Trophoblast cell (in vitro differentiated cells and primary cell): ENCODE measurements at regions not wholly inside any gene's neighbourhood (a gene's known extent, or its start where the extent isn't known, plus 50 kb on each side); places are given as distances from the start of the nearest gene placed in this dataset.

Experiments
- DNase-seq, 2 donors: peaks; one replicate each; pipeline ENCODE4 v3.0.0-alpha.2; 2016
- H2AFZ ChIP-seq: 2 replicates; pipeline ENCODE4 v1.6.1; 2013; ENCODE audit warnings: low read length, moderate library complexity, mild to moderate bottlenecking; ENCODE audit not compliant: insufficient read depth, poor library complexity
- H2AK5ac ChIP-seq: 2 replicates; pipeline ENCODE4 v1.6.1; 2013; ENCODE audit warnings: mild to moderate bottlenecking, low read length
- H2BK120ac ChIP-seq: 2 replicates; pipeline ENCODE4 v1.6.1; 2013; ENCODE audit warnings: low read length, mild to moderate bottlenecking, moderate library complexity; ENCODE audit not compliant: insufficient read depth, poor library complexity
- H2BK12ac ChIP-seq: 2 replicates; pipeline ENCODE4 v1.6.1; 2013; ENCODE audit warnings: mild to moderate bottlenecking, low read length, moderate library complexity
- H2BK5ac ChIP-seq: 2 replicates; pipeline ENCODE4 v1.6.1; 2013; ENCODE audit warnings: low read length, low read depth, moderate library complexity, mild to moderate bottlenecking; ENCODE audit not compliant: poor library complexity
- H3K14ac ChIP-seq: 2 replicates; pipeline ENCODE4 v1.6.1; 2013; ENCODE audit warnings: mild to moderate bottlenecking, low read length
- H3K18ac ChIP-seq: 2 replicates; pipeline ENCODE4 v1.6.1; 2013; ENCODE audit warnings: mild to moderate bottlenecking, low read length
- H3K23ac ChIP-seq: 2 replicates; pipeline ENCODE4 v1.6.1; 2013; ENCODE audit warnings: low read length
- H3K27ac ChIP-seq: 2 replicates; pipeline ENCODE4 v1.5.1; 2013; ENCODE audit warnings: low read depth, mild to moderate bottlenecking, inconsistent platforms, low read length, moderate library complexity
- H3K27me3 ChIP-seq: 2 replicates; pipeline ENCODE4 v1.6.1; 2013; ENCODE audit warnings: inconsistent platforms, mild to moderate bottlenecking, low read length, moderate library complexity; ENCODE audit not compliant: insufficient read depth
- H3K36me3 ChIP-seq, 2 experiments: 1 replicate in 1 of 2; 2 replicates in 1 of 2; pipeline ENCODE4 v1.6.1; 2013; ENCODE audit warnings: low read length in 2 of 2, mild to moderate bottlenecking in 2 of 2, moderate library complexity in 1 of 2; ENCODE audit not compliant: insufficient read depth in 2 of 2, control insufficient read depth in 1 of 2
- H3K4ac ChIP-seq: 2 replicates; pipeline ENCODE4 v1.6.1; 2013; ENCODE audit warnings: low read depth, mild to moderate bottlenecking, low read length, moderate library complexity
- H3K4me1 ChIP-seq, 2 experiments: 1 replicate in 1 of 2; 2 replicates in 1 of 2; pipeline ENCODE4 v1.6.1; 2013; ENCODE audit warnings: low read length in 2 of 2, mild to moderate bottlenecking in 2 of 2, moderate library complexity in 1 of 2; ENCODE audit not compliant: insufficient read depth in 2 of 2, control insufficient read depth in 1 of 2
- H3K4me2 ChIP-seq: 2 replicates; pipeline ENCODE4 v1.6.1; 2013; ENCODE audit warnings: inconsistent platforms, mild to moderate bottlenecking, low read length, moderate library complexity
- H3K4me3 ChIP-seq: 2 replicates; pipeline ENCODE4 v1.5.1; 2013; ENCODE audit warnings: mild to moderate bottlenecking, low read depth, low read length, inconsistent platforms
- H3K79me1 ChIP-seq: one replicate; pipeline ENCODE4 v1.6.1; 2013; ENCODE audit warnings: low read length
- H3K79me2 ChIP-seq: 2 replicates; pipeline ENCODE4 v1.6.1; 2013; ENCODE audit warnings: low read length, mild to moderate bottlenecking; ENCODE audit not compliant: control insufficient read depth, insufficient read depth, poor library complexity
- H3K9ac ChIP-seq: 2 replicates; pipeline ENCODE4 v1.6.1; 2013; ENCODE audit warnings: mild to moderate bottlenecking, low read length
- H3K9me3 ChIP-seq: 2 replicates; pipeline ENCODE4 v1.6.1; 2013; ENCODE audit warnings: low read depth, mild to moderate bottlenecking, control low read depth, inconsistent platforms, low read length; ENCODE audit not compliant: insufficient read depth
- H4K12ac ChIP-seq: 2 replicates; pipeline ENCODE4 v1.6.1; 2013; ENCODE audit warnings: low read depth, mild to moderate bottlenecking, low read length, moderate library complexity
- H4K8ac ChIP-seq: 2 replicates; pipeline ENCODE4 v1.6.1; 2013; ENCODE audit warnings: low read depth, mild to moderate bottlenecking, low read length, moderate library complexity
- H4K91ac ChIP-seq: one replicate; pipeline ENCODE4 v1.6.1; 2013; ENCODE audit warnings: low read depth, mild to moderate bottlenecking, low read length, moderate library complexity
- WGBS: extraction: QIAGEN DNeasy Blood & Tissue Kit; methylation state at CpG from one replicate; pipeline ENCODE4 v1.1.7; 2013; ENCODE audit warnings: missing lambda C conversion rate; ENCODE audit not compliant: insufficient read length, insufficient coverage; ENCODE audit errors: extremely low coverage; 5-methylcytosine and 5-hydroxymethylcytosine counted together

DNA sequence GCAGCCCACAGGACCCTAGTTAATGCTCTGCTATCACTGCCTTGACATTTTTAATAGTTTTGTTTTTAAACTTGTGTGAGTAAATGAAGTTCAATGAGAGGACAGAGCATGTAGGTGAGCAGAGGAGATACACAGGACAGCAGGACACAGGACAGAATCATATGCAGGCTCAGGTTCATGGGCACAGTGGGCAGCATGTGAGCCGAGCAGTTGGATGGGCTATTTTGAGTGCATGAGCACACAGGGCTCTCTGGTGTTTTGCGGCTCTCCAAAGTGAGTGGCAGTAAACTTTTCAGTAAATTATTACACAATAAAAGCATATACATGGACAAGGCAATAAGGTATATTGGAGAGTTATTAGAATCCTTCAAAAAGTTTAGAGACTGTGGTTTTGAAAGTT lies 189.7 kb upstream of the OR4E1 start:
- H2AFZ ChIP-seq = no peak overlapping the region
- no peaks in the 10 kb centered on the region for H3K27me3 ChIP-seq
- no peak for DNase-seq
- no peak overlapping the region for H3K4me2 ChIP-seq
- H3K79me1 ChIP-seq = no peaks in the 10 kb centered on the region
- H2AK5ac ChIP-seq = no peak overlapping the region
- no peak overlapping the region for H3K14ac ChIP-seq
- no peaks in the 10 kb centered on the region for H3K4me1 ChIP-seq
- no peak overlapping the region for H2BK120ac ChIP-seq
- no peaks in the 10 kb centered on the region for H3K79me2 ChIP-seq
- no peak overlapping the region for H3K27ac ChIP-seq
- H4K8ac ChIP-seq = no peak overlapping the region
- WGBS = no CpG with 5 or more reads among the region's 2 CpGs
- no peak overlapping the region for H3K4me3 ChIP-seq
- no peaks in the 10 kb centered on the region for H3K9me3 ChIP-seq
- peak overlapping the region; percentile 1 for H3K9ac ChIP-seq
- no peak overlapping the region for H2BK5ac ChIP-seq
- no peak overlapping the region for H3K23ac ChIP-seq
- no peak overlapping the region for H2BK12ac ChIP-seq
- no peak overlapping the region for H3K18ac ChIP-seq
- H3K36me3 ChIP-seq = no peaks in the 10 kb centered on the region
- no peak overlapping the region for H4K91ac ChIP-seq
- no peak overlapping the region for H3K4ac ChIP-seq
- H4K12ac ChIP-seq = no peak overlapping the region

DNA sequence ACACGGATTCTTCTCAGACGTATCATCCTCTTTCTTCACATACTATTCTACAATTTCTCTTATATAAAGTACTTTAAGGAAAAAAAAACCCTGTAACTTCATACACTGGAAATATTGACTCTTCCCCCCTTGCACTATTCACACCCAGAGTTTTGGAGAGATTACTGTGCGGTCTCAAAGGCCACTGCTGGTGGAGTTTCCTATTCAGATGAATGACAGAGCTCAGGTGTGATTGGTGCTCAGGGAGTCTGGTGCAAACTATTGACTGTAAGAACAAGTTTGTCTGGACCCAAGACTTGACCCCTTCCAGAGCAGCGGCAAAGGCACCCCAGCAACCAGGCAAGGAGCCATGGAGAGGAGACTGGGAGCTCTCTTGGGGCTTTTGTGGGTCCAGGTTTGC lies 187.5 kb upstream of the OR4E1 start:
- WGBS = no CpG with 5 or more reads among the region's 4 CpGs
- Histone ChIP-seq H4K91ac (no peak overlapping the region), H2BK5ac (no peak overlapping the region), H4K8ac (no peak overlapping the region), H3K27ac (no peak overlapping the region), H3K79me1 (no peaks in the 10 kb centered on the region), H3K23ac (no peak overlapping the region), H3K4me2 (no peak overlapping the region), H3K27me3 (no peaks in the 10 kb centered on the region), H3K4me3 (no peak overlapping the region), H3K14ac (no peak overlapping the region), H2BK12ac (no peak overlapping the region), H3K9me3 (no peaks in the 10 kb centered on the region), H3K9ac (no peak overlapping the region), H4K12ac (no peak overlapping the region), H2AFZ (no peak overlapping the region), H2AK5ac (no peak overlapping the region), H3K4me1 (no peaks in the 10 kb centered on the region), H2BK120ac (no peak overlapping the region), H3K18ac (no peak overlapping the region), H3K79me2 (no peaks in the 10 kb centered on the region), H3K4ac (no peak overlapping the region), H3K36me3 (no peaks in the 10 kb centered on the region)
- no peak for DNase-seq

DNA sequence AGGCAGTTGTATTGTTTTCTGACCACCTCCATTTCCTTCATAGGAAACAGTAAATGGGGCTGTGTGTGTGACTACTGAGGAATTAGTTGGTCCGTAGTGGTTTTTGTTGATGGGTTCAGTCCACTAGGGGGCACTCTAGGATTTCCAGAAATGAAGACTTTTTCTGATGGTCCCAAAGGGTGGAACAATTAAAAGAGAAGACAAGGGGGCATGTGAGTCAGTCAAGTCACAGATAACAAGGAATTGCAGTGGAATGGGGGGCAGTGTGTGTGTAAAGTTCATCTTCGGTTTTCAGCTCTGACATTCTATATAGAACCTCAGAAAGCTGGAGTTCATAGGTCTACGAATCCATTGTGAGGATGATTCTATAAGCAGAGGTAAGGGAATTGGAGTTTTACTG lies 186.6 kb upstream of the OR4E1 start:
- H3K36me3 ChIP-seq = no peaks in the 10 kb centered on the region
- no CpG with 5 or more reads among the region's 3 CpGs for WGBS

DNA sequence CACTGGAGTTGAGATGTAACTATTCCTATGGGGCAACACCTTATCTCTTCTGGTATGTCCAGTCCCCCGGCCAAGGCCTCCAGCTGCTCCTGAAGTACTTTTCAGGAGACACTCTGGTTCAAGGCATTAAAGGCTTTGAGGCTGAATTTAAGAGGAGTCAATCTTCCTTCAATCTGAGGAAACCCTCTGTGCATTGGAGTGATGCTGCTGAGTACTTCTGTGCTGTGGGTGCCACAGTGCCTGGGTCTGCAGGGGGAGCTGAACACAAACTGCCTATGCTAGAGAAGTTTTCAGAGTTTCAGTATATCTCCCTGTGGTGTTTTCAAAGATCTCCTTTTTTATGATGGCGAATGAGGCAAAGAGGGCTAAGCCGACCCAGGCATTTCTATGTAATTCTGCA lies 179.2 kb upstream of the OR4E1 start:
- H2BK12ac ChIP-seq = no peak overlapping the region
- no peaks in the 10 kb centered on the region for H3K4me1 ChIP-seq
- no peak overlapping the region for H3K4ac ChIP-seq
- H2BK5ac ChIP-seq = no peak overlapping the region
- H4K91ac ChIP-seq = no peak overlapping the region
- no peak overlapping the region for H3K14ac ChIP-seq
- H3K4me2 ChIP-seq = no peak overlapping the region
- WGBS = no CpG with 5 or more reads among the region's 3 CpGs
- H2AFZ ChIP-seq = no peak overlapping the region
- H3K4me3 ChIP-seq = no peak overlapping the region
- no peaks in the 10 kb centered on the region for H3K79me2 ChIP-seq
- no peak overlapping the region for H4K12ac ChIP-seq
- no peaks in the 10 kb centered on the region for H3K27me3 ChIP-seq
- H4K8ac ChIP-seq = no peak overlapping the region
- H2AK5ac ChIP-seq = no peak overlapping the region
- no peaks in the 10 kb centered on the region for H3K9me3 ChIP-seq
- H2BK120ac ChIP-seq = no peak overlapping the region
- H3K27ac ChIP-seq = no peak overlapping the region
- H3K18ac ChIP-seq = no peak overlapping the region
- H3K36me3 ChIP-seq = no peaks in the 10 kb centered on the region
- DNase-seq = no peak
- no peak overlapping the region for H3K23ac ChIP-seq
- no peak overlapping the region for H3K9ac ChIP-seq
- no peaks in the 10 kb centered on the region for H3K79me1 ChIP-seq

More for the DNA sequence above, 186.6 kb upstream of the OR4E1 start:
- H3K79me2 ChIP-seq = no peaks in the 10 kb centered on the region
- H2AFZ ChIP-seq = no peak overlapping the region
- no peak overlapping the region for H4K8ac ChIP-seq
- H3K9me3 ChIP-seq = no peaks in the 10 kb centered on the region
- H2AK5ac ChIP-seq = no peak overlapping the region
- H3K14ac ChIP-seq = no peak overlapping the region
- no peak overlapping the region for H4K12ac ChIP-seq
- H3K4me1 ChIP-seq = no peaks in the 10 kb centered on the region
- no peak overlapping the region for H3K9ac ChIP-seq
- no peak overlapping the region for H2BK12ac ChIP-seq
- H4K91ac ChIP-seq = no peak overlapping the region
- H3K4me2 ChIP-seq = no peak overlapping the region
- no peak overlapping the region for H2BK120ac ChIP-seq
- peak in 1 of 2 donors; percentile 10 for DNase-seq
- H3K18ac ChIP-seq = no peak overlapping the region
- H3K79me1 ChIP-seq = no peaks in the 10 kb centered on the region
- H3K27ac ChIP-seq = no peak overlapping the region
- H3K27me3 ChIP-seq = no peaks in the 10 kb centered on the region
- H3K4me3 ChIP-seq = no peak overlapping the region
- H3K23ac ChIP-seq = no peak overlapping the region
- no peak overlapping the region for H3K4ac ChIP-seq
- H2BK5ac ChIP-seq = no peak overlapping the region
